ENCODE measurements at regions not wholly inside any gene's neighbourhood (a gene's known extent, or its start where the extent isn't known, plus 50 kb on each side); places are given as distances from the start of the nearest gene placed in this dataset.

DNA sequence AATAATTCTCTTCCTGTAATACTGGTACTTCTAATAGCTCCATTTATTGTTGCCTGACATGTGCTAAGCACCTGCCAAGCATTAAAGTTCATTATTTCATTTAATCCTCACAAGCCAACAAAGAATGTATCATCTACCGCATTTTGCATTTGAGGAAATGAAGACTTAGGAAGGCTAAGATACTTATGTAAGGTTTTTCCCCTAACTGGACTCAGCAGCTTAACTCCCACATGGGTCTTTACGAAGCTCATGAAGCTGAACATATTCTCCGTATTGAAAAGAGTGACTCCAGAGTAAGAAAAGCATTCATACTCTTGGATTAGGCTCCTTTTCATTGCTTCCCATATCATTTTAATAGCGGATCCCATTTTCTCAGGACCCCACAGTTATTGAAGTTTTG is 155.7 kb upstream of the TMEM72 start:
- TF ChIP-seq EGR1 (IDR thresholded peaks at IDR 0.05), result no peak
- TF ChIP-seq MAX (IDR thresholded peaks at IDR 0.05), result no peak
- TF ChIP-seq EP300 (IDR thresholded peaks at IDR 0.05; ENCODE audit: borderline replicate concordance), result no peak
- TF ChIP-seq REST (IDR thresholded peaks at IDR 0.05; ENCODE audit: low read depth), result no peak
- no peak for TF ChIP-seq NFIC (IDR thresholded peaks at IDR 0.05)
- TF ChIP-seq CEBPB (IDR thresholded peaks at IDR 0.05), result no peak
